AG04449 (cell line): ENCODE measurements at regions not wholly inside any gene's neighbourhood (a gene's known extent, or its start where the extent isn't known, plus 50 kb on each side); places are given as distances from the start of the nearest gene placed in this dataset.

Experiments
- CTCF ChIA-PET: fragments of 350-600 bp; formaldehyde crosslinking; extraction: SDS; loops from one replicate; lab custom pipeline; 2021; ENCODE audit warnings: antibody characterized with exemption; lab: Yijun Ruan, JAX
- POLR2A ChIA-PET: fragments of 400-600, 350-600 bp; formaldehyde crosslinking; extraction: SDS; loops from one replicate; lab custom pipeline; 2020; ENCODE audit warnings: antibody characterized with exemption, inconsistent platforms; lab: Yijun Ruan, JAX
- DNase-seq: peaks from one replicate; pipeline ENCODE4 v3.0.0-alpha.2; 2010; ENCODE audit warnings: low read depth, low spot score
- H3K4me3 ChIP-seq: 2 replicates; pipeline ENCODE4 v1.5.1; 2011; ENCODE audit warnings: low read depth, mild to moderate bottlenecking, control low read depth, low read length
- CTCF ChIP-seq: IDR thresholded peaks from one replicate; pipeline ENCODE4 v1.5.1; 2011; ENCODE audit warnings: mild to moderate bottlenecking, moderate library complexity, low read length, control low read depth, inconsistent platforms; ENCODE audit not compliant: insufficient read depth; ENCODE audit errors: missing control alignments

DNA sequence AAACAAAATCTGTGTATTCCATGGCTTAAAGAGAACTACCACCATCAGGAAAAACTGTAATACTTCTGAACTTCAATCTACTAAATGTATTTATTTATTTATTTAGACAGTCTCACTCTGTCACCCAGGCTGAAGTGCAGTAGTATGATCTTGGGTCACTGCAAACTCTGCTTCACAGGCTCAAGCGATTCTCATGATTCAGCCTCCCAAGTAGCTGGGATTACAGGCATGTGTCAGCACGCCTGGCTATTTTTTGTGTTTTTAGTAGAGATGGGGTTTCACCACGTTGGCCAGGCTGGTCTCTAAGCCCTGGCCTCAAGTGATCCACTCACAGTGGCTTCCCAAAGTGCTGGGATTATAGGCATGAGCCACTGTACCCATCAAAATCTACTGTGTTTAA lies 202.3 kb upstream of the POU1F1 start:
- ChIA-PET CTCF (interaction anchor here (1.5 kb wide), 1 partner anchor 127 kb away, joined by 6 read pairs; no protein-coding TSS in a partner anchor), POLR2A (no interaction called here)

DNA sequence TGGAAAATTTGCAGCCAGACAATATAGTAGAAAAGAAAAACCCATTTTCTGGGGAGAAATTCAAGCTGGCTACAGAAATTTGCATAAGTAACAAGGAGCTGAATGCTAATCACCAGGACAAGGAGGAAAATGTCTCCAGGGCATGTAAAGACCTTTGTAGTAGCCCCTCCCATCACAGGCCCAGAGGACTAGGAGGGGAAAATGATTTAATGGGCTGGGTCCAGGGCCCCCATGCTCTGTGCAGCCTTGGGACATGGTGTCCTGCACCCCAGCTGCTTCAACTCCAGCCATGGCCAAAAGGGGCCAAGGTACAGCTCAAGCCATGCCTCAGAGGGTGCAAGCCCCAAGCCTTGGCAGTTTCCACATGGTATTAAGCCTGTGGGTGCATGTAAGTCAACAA lies 197.6 kb upstream of the POU1F1 start:
- no peak overlapping the region for H3K4me3 ChIP-seq
- no peak for TF ChIP-seq CTCF
- ChIA-PET POLR2A (no interaction called here), CTCF (no interaction called here)
- no peak for DNase-seq

More for the DNA sequence above, 202.3 kb upstream of the POU1F1 start:
- no peak overlapping the region for H3K4me3 ChIP-seq
- DNase-seq: no peak
- TF ChIP-seq CTCF: no peak

DNA sequence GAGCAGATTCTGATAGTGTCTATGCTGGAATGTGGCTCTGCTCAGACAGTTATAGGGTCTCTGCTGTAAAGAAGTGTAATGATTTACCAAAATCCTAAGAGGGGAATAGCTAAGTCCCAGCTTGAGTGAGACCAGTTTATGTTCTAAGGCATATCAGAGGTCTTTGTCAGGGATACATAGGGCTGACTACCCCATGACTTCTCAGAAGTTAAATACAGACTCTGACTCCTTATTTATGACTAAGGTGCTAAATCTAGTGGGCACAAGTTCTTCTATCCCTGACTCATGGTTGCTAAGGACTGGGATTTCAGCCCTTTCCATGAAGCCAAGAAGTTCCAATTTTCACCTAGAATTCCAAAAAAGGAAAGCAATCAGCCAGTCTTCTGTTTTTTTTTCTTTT lies 192.6 kb upstream of the POU1F1 start:
- TF ChIP-seq CTCF: no peak
- ChIA-PET CTCF (interaction anchor here (1.3 kb wide), 1 partner anchor 118 kb away, joined by 4 read pairs; no protein-coding TSS in a partner anchor), POLR2A (no interaction called here)
- no peak for DNase-seq
- no peak overlapping the region for H3K4me3 ChIP-seq

- DNase-seq: no peak
- ChIA-PET POLR2A (no interaction called here), CTCF (no interaction called here)
- H3K4me3 ChIP-seq: no peak overlapping the region
- no peak for TF ChIP-seq CTCF
Measured at GRCh38 chr3:87468235-87468634, 191.9 kb upstream of the POU1F1 start.

DNA sequence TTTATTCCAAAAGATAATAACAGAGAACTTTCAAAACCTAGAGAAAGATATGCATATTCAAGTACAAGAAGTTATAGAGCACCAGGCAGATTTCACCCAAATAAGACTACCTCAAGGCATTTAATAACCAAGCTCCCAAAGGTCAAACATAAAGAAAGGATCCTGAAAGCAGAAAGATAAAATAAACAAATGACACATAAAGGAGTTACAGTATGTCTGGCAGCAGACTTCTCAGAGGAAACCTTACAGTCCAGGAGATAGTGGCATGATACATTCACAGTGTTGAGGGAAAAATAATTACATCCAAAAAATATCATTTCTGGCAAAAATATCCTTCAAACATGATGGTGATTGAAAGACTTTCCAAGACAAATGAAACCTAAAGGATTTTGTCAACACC lies 185.8 kb upstream of the POU1F1 start:
- CTCF ChIA-PET: interaction anchor here (1.2 kb wide), 1 partner anchor 111 kb away, joined by 3 read pairs; no protein-coding TSS in a partner anchor

DNA sequence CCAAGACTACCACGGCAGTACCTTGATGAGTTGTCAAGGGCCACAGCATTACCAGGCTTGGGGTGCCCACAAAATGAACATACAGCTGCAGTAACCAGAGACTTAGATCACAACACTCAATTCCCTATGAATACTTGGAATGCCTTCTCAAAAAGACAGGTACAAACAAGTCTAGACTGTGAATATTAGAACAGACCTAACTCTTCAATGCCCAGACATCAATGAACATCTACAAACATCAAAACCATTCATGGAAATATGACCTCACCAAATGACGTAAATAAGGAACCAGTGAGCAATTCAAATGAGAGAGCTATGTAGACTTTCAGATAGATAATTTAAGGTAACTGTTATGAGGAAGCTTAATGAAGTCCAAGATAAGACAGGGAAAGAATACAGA lies 185.1 kb upstream of the POU1F1 start:
- ChIA-PET CTCF (interaction anchor here (0.8 to 1.2 kb wide), 2 partner anchors 111 to 163 kb away, joined by 3 read pairs; no protein-coding TSS in a partner anchor), POLR2A (no interaction called here)
- no peak overlapping the region for H3K4me3 ChIP-seq
- DNase-seq: no peak
- no peak for TF ChIP-seq CTCF

More for the DNA sequence above, 185.8 kb upstream of the POU1F1 start:
- H3K4me3 ChIP-seq: no peak overlapping the region
- TF ChIP-seq CTCF: no peak
- POLR2A ChIA-PET: no interaction called here
- no peak for DNase-seq
